ENCODE measurements at regions not wholly inside any gene's neighbourhood (a gene's known extent, or its start where the extent isn't known, plus 50 kb on each side); places are given as distances from the start of the nearest gene placed in this dataset.
A peak's percentile ranks its signal among the peaks of the same experiment; 100 is the strongest.

DNA sequence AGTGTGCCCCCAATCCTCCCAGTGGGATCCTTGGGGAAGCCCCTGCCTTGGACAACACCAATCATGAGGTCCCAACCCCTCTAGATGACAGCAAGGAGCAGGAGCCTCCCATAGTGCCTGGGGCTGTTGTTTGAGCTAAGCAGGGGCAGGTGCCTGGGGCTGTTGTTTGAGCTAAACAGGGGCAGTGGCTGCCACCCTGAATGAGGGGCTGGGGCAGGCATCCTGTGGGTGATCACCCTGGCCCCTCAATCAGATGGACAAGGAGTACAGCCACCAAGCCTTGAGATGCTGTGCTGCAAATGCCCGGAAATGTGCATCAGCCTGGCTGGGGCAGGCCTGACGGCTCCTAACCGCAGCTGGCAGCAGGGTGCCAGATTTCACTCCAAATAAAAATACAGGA is 66.7 kb downstream of the MYEOV start:
- H3K36me3 Mint-ChIP-seq, result no peaks in the 10 kb centered on the region
- no peak for ATAC-seq

DNA sequence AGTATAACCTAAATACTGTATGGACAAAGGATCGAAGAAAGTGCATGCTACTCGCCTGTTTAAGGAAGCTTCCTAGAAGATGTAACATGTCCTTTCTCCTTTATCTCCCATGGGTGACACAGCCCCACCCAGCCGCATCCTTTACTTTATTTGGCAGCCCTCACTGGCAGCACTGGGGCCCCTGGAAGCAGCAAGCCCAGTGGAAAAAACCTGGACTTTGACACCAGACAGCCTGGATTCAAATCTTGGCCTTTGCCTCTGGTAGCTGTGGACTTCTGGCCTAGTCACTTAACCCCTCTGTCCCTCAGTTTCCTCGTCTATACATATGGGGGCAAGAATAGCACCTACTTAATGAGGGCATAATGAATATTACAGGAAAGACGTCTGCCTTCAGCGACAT is 67.1 kb downstream of the MYEOV start:
- no peak for DNase-seq (ENCODE audit: low spot score in 2 of 2)
- no peak overlapping the region for H3K27ac Mint-ChIP-seq
- no peaks in the 10 kb centered on the region for H3K36me3 Mint-ChIP-seq
- no peak for ATAC-seq
- no peaks in the 10 kb centered on the region for H3K9me3 Mint-ChIP-seq

More for the DNA sequence above, 66.7 kb downstream of the MYEOV start:
- Mint-ChIP-seq H3K9me3 (no peaks in the 10 kb centered on the region), H3K27ac (no peak overlapping the region)
- no peak for DNase-seq (ENCODE audit: low spot score in 2 of 2)

DNA sequence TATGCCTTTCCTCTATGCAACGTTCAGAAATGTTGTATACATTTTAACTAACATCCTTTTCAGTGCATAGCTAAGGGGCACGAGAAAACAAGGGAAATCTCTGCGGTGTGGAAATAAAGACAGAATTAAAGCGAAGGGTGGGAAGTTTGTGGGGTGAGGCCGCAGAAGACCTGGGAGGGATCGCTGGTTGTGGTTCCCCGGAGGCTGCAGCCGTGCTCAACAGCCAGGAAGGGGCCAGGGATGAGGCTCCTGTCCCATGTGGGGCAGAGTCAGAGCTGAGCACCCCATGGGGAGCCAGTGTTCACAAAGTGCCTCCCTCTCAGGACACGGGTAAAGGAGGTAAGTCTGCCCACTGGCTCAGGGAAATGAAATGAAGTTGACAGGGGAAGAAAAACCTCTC is 67.5 kb downstream of the MYEOV start:
- ATAC-seq (no peak), DNase-seq (ENCODE audit: low spot score in 2 of 2) (no peak)
- H3K36me3 Mint-ChIP-seq, result no peaks in the 10 kb centered on the region
- no peaks in the 10 kb centered on the region for H3K9me3 Mint-ChIP-seq
- H3K27ac Mint-ChIP-seq, result no peak overlapping the region

DNA sequence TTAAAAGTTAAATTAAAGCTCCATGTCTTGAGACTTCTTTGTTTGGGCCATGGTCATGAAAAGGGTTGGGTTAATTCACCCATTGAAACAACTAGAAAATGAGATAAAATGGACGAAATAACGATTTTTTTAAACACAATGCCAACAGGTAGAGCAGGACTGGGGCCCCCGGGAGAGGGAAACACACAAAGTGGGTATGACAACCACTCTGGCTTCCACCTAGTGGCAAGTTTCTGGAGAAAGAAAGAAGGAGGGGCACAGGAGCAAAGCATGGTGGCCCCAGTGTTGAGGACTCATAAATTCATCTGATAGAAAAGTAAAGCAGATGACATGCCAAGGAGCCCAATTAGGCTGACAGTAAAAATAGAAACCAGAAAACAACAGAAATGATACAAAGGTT is 68.4 kb downstream of the MYEOV start:
- Mint-ChIP-seq H3K36me3 (no peaks in the 10 kb centered on the region), H3K9me3 (no peaks in the 10 kb centered on the region), H3K27ac (no peak overlapping the region)
- ATAC-seq (no peak), DNase-seq (ENCODE audit: low spot score in 2 of 2) (no peak)

DNA sequence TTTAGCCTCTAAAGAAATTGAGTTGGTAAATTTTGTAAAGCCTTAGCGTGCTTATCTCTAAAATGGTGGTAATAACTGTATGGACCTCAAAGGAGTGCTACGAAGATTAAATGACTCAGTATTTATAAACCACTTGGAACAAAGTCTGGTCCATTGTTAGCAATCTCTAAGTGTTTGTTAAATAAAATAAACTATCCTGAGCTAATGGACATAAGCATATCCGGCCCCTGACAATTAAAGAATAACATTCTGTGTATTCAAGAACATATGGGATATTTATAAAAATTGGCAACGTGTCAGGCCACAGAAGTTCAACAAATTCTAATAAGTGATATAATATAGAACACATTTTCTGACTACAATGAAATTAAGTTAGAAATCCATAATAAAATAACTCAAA is 71.0 kb downstream of the MYEOV start:
- H3K27ac Mint-ChIP-seq, result no peak overlapping the region
- peaks cover 0 to 4% of the 10 kb centered on the region in 2 donors for H3K9me3 Mint-ChIP-seq
- ATAC-seq, result no peak
- no peak for DNase-seq (ENCODE audit: low spot score in 2 of 2)
- H3K36me3 Mint-ChIP-seq, result no peaks in the 10 kb centered on the region

- Mint-ChIP-seq H3K27ac (no peak overlapping the region), H3K9me3 (peaks cover 0 to 6% of the 10 kb centered on the region in 2 donors), H3K36me3 (no peaks in the 10 kb centered on the region)
- no peak for ATAC-seq
- DNase-seq (ENCODE audit: low spot score in 2 of 2), result no peak
Observed at GRCh38 chr11:69365558-69365957, 71.6 kb downstream of the MYEOV start.

- H3K27ac Mint-ChIP-seq, result no peak overlapping the region
- ATAC-seq (no peak), DNase-seq (ENCODE audit: low spot score in 2 of 2) (no peak)
- H3K9me3 Mint-ChIP-seq, result peaks cover 0 to 6% of the 10 kb centered on the region in 2 donors
- no peaks in the 10 kb centered on the region for H3K36me3 Mint-ChIP-seq
Observed at GRCh38 chr11:69366591-69366990, 72.6 kb downstream of the MYEOV start.

GRCh38 chr11:69367211-69367964 is 73.4 kb downstream of the MYEOV start:
- H3K27ac Mint-ChIP-seq, result no peak overlapping the region
- H3K36me3 Mint-ChIP-seq, result no peaks in the 10 kb centered on the region
- DNase-seq (ENCODE audit: low spot score in 2 of 2) (no peak), ATAC-seq (no peak)
- peaks cover 0 to 6% of the 10 kb centered on the region in 2 donors for H3K9me3 Mint-ChIP-seq

GRCh38 chr11:69368119-69368880 is 74.3 kb downstream of the MYEOV start:
- Mint-ChIP-seq H3K27ac (no peak overlapping the region), H3K36me3 (no peaks in the 10 kb centered on the region), H3K9me3 (peaks cover 0 to 6% of the 10 kb centered on the region in 2 donors)
- no peak for ATAC-seq
- no peak for DNase-seq (ENCODE audit: low spot score in 2 of 2)

GRCh38 chr11:69369210-69369825 is 75.4 kb downstream of the MYEOV start:
- H3K27ac Mint-ChIP-seq, result no peak overlapping the region
- H3K36me3 Mint-ChIP-seq, result no peaks in the 10 kb centered on the region
- DNase-seq (ENCODE audit: low spot score in 2 of 2) (no peak), ATAC-seq (no peak)
- H3K9me3 Mint-ChIP-seq, result peaks cover 0 to 6% of the 10 kb centered on the region in 2 donors

- no peaks in the 10 kb centered on the region for H3K36me3 Mint-ChIP-seq
- no peak for ATAC-seq
- no peak overlapping the region for H3K27ac Mint-ChIP-seq
- H3K9me3 Mint-ChIP-seq, result peaks cover 0 to 6% of the 10 kb centered on the region in 2 donors
- DNase-seq (ENCODE audit: low spot score in 2 of 2), result no peak
Observed at GRCh38 chr11:69369945-69370344, 76.0 kb downstream of the MYEOV start.

GRCh38 chr11:69370984-69371709 is 77.2 kb downstream of the MYEOV start:
- Mint-ChIP-seq H3K27ac (no peak overlapping the region), H3K36me3 (no peaks in the 10 kb centered on the region), H3K9me3 (peaks cover 0 to 6% of the 10 kb centered on the region in 2 donors)
- ATAC-seq, result no peak
- no peak for DNase-seq (ENCODE audit: low spot score in 2 of 2)

DNA sequence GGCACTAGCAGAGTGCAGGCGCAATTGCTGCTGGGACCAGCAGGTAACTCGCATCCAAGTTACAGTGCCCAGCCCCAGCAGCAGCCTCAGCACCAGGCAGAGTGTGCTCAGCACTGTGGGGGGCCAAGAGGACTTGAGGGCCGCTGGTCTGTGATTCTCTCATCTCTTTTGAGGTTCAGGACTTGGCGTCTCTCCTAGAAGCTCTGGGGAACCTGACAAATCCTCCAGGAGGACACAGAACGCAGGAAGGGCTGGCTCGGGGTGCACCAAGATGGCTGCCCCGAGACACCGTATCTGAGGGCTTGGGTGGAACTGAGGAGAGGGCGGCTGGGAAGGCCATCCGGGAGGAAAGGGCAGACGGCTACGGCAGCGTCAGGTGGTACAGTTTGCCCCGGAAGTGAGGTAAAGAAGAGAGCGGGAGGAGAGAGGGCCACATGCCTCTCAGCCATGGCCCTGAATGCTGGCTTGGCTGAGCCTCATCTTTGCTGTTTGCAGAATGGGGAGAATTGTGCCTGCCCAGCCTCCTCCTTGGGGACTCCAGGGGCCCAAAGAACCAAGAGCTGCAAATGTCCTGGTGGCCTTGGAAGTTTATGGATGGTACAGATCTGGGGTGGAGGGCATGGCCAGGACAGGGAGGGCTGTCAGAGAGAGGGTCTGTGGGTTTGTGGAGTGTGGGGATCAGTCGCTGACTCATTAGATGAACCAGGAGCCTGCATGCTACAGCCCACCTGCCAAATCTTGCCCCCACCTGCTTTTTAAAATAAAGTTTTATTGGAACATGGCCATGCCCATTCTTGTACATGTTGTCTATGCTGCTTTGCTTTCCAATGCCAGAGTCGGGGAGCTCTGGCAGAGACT is 78.0 kb downstream of the MYEOV start:
- H3K36me3 Mint-ChIP-seq, result no peaks in the 10 kb centered on the region
- peaks cover 0 to 6% of the 10 kb centered on the region in 2 donors for H3K9me3 Mint-ChIP-seq
- H3K27ac Mint-ChIP-seq, result no peak overlapping the region
- DNase-seq (ENCODE audit: low spot score in 2 of 2) (peak in 1 of 2 donors; percentile 38), ATAC-seq (no peak)

DNA sequence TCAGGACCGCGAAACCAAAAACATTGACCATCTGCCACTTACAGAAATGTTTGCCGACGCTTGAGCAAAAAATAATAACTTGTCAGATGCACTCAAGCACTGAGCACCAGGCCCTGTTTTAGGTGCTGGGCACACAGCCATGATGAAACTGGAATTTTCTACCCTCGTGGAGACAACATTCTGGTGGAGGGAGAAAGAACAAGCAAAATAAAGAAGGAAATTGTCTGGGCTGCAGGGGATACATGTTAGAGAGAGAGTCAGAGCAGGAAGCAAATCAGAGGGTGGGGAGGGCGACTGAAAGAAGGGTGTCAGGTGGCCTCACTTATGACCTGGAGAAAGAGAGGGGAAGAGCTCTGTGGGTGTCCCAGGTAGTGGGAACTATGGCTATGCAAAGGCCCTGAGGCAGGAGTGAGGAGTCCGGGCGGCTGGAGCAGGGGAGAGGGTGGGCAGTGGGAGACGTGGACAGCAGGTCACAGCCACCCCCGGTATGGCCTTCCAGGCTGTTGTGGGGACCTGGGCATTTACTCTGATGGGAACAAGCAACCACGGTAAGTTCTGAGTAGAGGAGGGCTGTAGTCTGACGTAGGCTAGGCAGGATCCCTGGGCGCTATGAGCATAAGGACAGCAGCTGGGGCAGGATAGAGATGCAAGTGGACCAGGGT is 78.8 kb downstream of the MYEOV start:
- DNase-seq (ENCODE audit: low spot score in 2 of 2) (peak in 1 of 2 donors; percentile 33), ATAC-seq (no peak)
- no peaks in the 10 kb centered on the region for H3K36me3 Mint-ChIP-seq
- peaks cover 0 to 6% of the 10 kb centered on the region in 2 donors for H3K9me3 Mint-ChIP-seq
- no peak overlapping the region for H3K27ac Mint-ChIP-seq

- peaks cover 0 to 6% of the 10 kb centered on the region in 2 donors for H3K9me3 Mint-ChIP-seq
- DNase-seq (ENCODE audit: low spot score in 2 of 2), result no peak
- ATAC-seq, result no peak
- H3K27ac Mint-ChIP-seq, result no peak overlapping the region
- no peaks in the 10 kb centered on the region for H3K36me3 Mint-ChIP-seq
Observed at GRCh38 chr11:69373251-69373635, 79.3 kb downstream of the MYEOV start.

Data from activated naive CD4-positive, alpha-beta T cell treated with anti-CD3 and anti-CD28 coated beads, Interleukin-2, amount 50 U/mL, for 72 hours (primary cell).